ENCODE measurements at regions not wholly inside any gene's neighbourhood (a gene's known extent, or its start where the extent isn't known, plus 50 kb on each side); places are given as distances from the start of the nearest gene placed in this dataset.
"Not testable (repeated sequence)": the region's sequence is repeated elsewhere in the genome, so short reads cannot be mapped to it uniquely, and the experiment has no call there.

DNA sequence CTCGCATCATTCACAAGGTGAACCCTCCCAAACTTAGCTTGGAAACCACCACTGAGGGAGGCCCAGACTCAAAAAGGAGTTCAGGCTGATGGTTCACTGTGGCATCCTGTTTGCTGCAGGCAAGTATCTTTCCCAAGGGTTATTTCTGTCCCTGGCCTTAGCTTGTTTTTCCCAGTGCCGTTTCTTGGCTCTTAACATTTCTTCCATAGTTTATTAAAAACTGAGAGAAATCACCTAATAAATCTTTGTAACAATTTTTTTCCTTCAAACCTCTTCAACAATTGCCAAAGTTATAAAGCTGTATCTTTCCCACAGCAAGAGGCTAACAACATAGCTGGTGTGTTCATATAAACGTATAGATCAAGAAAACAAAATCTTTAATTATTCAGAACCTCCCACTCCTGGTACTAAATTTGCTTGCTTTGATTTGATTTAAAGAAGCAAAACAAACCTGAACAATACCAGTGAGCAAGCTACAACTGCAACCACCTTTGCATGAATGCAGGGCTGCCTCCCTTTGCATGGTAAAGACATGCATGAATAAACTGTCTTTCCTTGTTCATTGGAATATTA is 234.9 kb upstream of the STT3B start:
- peaks cover 6% of the 10 kb centered on the region for H3K4me1 Mint-ChIP-seq (ENCODE audit: low read depth)
- H3K4me3 Mint-ChIP-seq = no peak overlapping the region
- CTCF ChIA-PET = interaction anchor here (1.1 kb wide), 1 partner anchor 30 kb away, joined by 3 read pairs; no protein-coding TSS in a partner anchor
- POLR2A ChIA-PET = interaction anchor here (0.6 kb wide), 1 partner anchor 207 kb away, joined by 3 read pairs; no protein-coding TSS in a partner anchor
- no peaks in the 10 kb centered on the region for H3K36me3 Mint-ChIP-seq
- intact Hi-C loops (cut with micrococcal nuclease) = no loop called here
- no peak overlapping the region for H3K27ac Mint-ChIP-seq
- H3K9me3 Mint-ChIP-seq = peaks cover 17% of the 10 kb centered on the region
- H3K27me3 Mint-ChIP-seq = no peaks in the 10 kb centered on the region
- DNase-seq = no peak

DNA sequence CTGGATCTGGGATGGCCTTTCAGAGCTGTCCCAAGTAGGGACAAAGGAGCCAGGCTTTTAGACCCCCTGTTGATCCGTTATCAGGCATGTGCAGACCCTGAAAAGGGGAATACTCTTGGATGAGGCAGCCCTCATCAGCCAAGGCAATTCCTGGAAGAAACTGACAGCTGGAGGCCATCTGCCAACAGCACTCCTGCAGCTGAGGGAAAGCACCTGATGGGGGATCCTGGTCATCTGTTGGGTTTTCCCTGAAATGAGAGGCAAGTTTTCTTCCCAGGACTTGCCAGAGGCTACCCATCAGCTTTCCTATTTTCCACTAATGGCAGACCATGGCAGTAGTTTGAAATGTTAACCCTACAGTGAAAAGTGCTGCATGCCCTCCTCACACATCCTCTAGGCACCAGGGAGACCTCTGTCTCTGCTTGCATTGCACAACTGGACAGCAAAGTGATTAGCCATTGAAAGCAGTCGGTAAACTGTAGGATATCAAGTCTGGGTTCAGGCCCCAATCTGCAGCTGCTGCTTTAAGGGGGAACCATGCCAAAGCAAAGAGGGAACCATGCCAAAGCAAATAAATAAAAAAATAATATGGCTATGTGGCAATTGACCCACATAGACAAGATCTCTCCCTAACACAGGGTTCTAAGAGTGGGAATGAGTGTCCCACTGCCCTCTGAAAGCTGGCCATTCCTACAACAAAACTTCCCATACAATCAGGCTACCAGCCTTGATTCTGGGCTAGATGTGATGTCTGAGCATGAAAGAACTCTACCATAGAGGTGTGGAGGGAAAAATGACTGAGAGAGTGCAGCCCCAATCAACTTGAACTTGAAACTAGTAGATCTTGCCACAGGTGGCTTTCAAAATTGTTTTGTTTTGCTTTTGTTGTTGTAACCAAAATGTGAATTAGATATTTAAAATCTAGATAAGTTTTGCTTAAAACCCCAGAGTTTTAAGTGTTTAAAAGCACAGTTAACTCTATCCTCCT is 232.0 kb upstream of the STT3B start:
- no peak for DNase-seq
- no peak overlapping the region for H3K27ac Mint-ChIP-seq
- no peaks in the 10 kb centered on the region for H3K27me3 Mint-ChIP-seq
- intact Hi-C loops (cut with micrococcal nuclease) = no loop called here
- no peak overlapping the region for H3K4me3 Mint-ChIP-seq
- peaks cover 17% of the 10 kb centered on the region for H3K9me3 Mint-ChIP-seq
- ChIA-PET CTCF (no interaction called here), POLR2A (no interaction called here)
- no peaks in the 10 kb centered on the region for H3K4me1 Mint-ChIP-seq (ENCODE audit: low read depth)
- no peaks in the 10 kb centered on the region for H3K36me3 Mint-ChIP-seq

GRCh38 chr3:31302343-31302742 is 230.4 kb upstream of the STT3B start:
- Mint-ChIP-seq H3K27me3 (no peaks in the 10 kb centered on the region), H3K9me3 (peaks cover 17% of the 10 kb centered on the region), H3K4me3 (no peak overlapping the region), H3K36me3 (no peaks in the 10 kb centered on the region), H3K27ac (no peak overlapping the region), H3K4me1 (ENCODE audit: low read depth) (no peaks in the 10 kb centered on the region)
- intact Hi-C loops (cut with micrococcal nuclease) = no loop called here
- DNase-seq = no peak
- ChIA-PET CTCF (no interaction called here), POLR2A (no interaction called here)

- Mint-ChIP-seq H3K4me3 (no peak overlapping the region), H3K27me3 (no peaks in the 10 kb centered on the region), H3K9me3 (no peaks in the 10 kb centered on the region), H3K27ac (no peak overlapping the region), H3K36me3 (no peaks in the 10 kb centered on the region), H3K4me1 (ENCODE audit: low read depth) (peaks cover 4% of the 10 kb centered on the region)
- intact Hi-C loops (cut with micrococcal nuclease) = no loop called here
- DNase-seq = no peak
- POLR2A ChIA-PET = no interaction called here
- CTCF ChIA-PET = no interaction called here
Observed at GRCh38 chr3:31305340-31305739, 227.4 kb upstream of the STT3B start.

GRCh38 chr3:31307131-31307785 is 225.5 kb upstream of the STT3B start:
- H3K27ac Mint-ChIP-seq = no peak overlapping the region
- no peaks in the 10 kb centered on the region for H3K9me3 Mint-ChIP-seq
- POLR2A ChIA-PET = no interaction called here
- intact Hi-C loops (cut with micrococcal nuclease) = no loop called here
- CTCF ChIA-PET = no interaction called here
- peaks cover 4% of the 10 kb centered on the region for H3K4me1 Mint-ChIP-seq (ENCODE audit: low read depth)
- H3K36me3 Mint-ChIP-seq = no peaks in the 10 kb centered on the region
- no peak for DNase-seq
- no peak overlapping the region for H3K4me3 Mint-ChIP-seq
- H3K27me3 Mint-ChIP-seq = no peaks in the 10 kb centered on the region

- Mint-ChIP-seq H3K9me3 (peaks cover 18% of the 10 kb centered on the region), H3K4me1 (ENCODE audit: low read depth) (peaks cover 4% of the 10 kb centered on the region), H3K36me3 (peaks cover 12% of the 10 kb centered on the region), H3K27me3 (no peaks in the 10 kb centered on the region), H3K4me3 (no peak overlapping the region), H3K27ac (no peak overlapping the region)
- DNase-seq = no peak
- POLR2A ChIA-PET = no interaction called here
- CTCF ChIA-PET = no interaction called here
- intact Hi-C loops (cut with micrococcal nuclease) = no loop called here
Observed at GRCh38 chr3:31311559-31311958, 221.2 kb upstream of the STT3B start.

- no peak overlapping the region for H3K27ac Mint-ChIP-seq
- no peak overlapping the region for H3K4me3 Mint-ChIP-seq
- H3K36me3 Mint-ChIP-seq = peaks cover 14% of the 10 kb centered on the region
- intact Hi-C loops (cut with micrococcal nuclease) = no loop called here
- peaks cover 21% of the 10 kb centered on the region for H3K9me3 Mint-ChIP-seq
- POLR2A ChIA-PET = no interaction called here
- H3K27me3 Mint-ChIP-seq = no peaks in the 10 kb centered on the region
- CTCF ChIA-PET = no interaction called here
- DNase-seq = no peak
- peaks cover 4% of the 10 kb centered on the region for H3K4me1 Mint-ChIP-seq (ENCODE audit: low read depth)
Observed at GRCh38 chr3:31312400-31312799, 220.3 kb upstream of the STT3B start.

GRCh38 chr3:31314258-31314657 is 218.5 kb upstream of the STT3B start:
- Mint-ChIP-seq H3K4me1 (ENCODE audit: low read depth) (no peaks in the 10 kb centered on the region), H3K4me3 (no peak overlapping the region), H3K36me3 (peaks cover 14% of the 10 kb centered on the region), H3K9me3 (peaks cover 21% of the 10 kb centered on the region), H3K27ac (no peak overlapping the region), H3K27me3 (no peaks in the 10 kb centered on the region)
- no peak for DNase-seq
- POLR2A ChIA-PET = no interaction called here
- CTCF ChIA-PET = no interaction called here
- intact Hi-C loops (cut with micrococcal nuclease) = no loop called here

DNA sequence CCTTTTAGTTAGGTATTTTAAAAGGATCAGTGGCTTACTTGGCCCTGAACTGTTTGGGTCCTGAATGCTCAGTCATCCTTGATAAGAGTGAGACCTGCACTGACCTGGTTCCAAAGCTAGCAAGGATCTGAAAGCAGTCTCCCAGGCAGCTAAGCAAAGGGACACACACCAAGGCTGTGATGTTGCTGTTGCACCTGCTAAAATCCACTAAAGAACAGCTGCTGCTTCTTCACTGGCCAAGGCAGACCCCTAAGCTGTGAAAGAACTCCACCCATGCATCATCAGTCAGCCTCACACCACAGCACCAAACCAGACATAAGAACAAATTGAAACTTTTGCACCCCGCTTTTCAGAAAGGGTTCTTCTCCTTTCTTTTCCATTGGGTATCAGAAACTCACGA is 213.4 kb upstream of the STT3B start:
- Mint-ChIP-seq H3K27ac (no peak overlapping the region), H3K36me3 (peaks cover 14% of the 10 kb centered on the region), H3K9me3 (peaks cover 21% of the 10 kb centered on the region), H3K27me3 (no peaks in the 10 kb centered on the region), H3K4me1 (ENCODE audit: low read depth) (no peaks in the 10 kb centered on the region), H3K4me3 (no peak overlapping the region)
- CTCF ChIA-PET = no interaction called here
- POLR2A ChIA-PET = no interaction called here
- no peak for DNase-seq
- intact Hi-C loops (cut with micrococcal nuclease) = no loop called here

GRCh38 chr3:31321620-31322019 is 211.1 kb upstream of the STT3B start:
- no peak for DNase-seq
- intact Hi-C loops (cut with micrococcal nuclease) = no loop called here
- no peaks in the 10 kb centered on the region for H3K27me3 Mint-ChIP-seq
- H3K9me3 Mint-ChIP-seq = peaks cover 2% of the 10 kb centered on the region
- ChIA-PET POLR2A (no interaction called here), CTCF (no interaction called here)
- peaks cover 5% of the 10 kb centered on the region for H3K36me3 Mint-ChIP-seq
- no peak overlapping the region for H3K4me3 Mint-ChIP-seq
- no peak overlapping the region for H3K27ac Mint-ChIP-seq
- no peaks in the 10 kb centered on the region for H3K4me1 Mint-ChIP-seq (ENCODE audit: low read depth)

- H3K9me3 Mint-ChIP-seq = no peaks in the 10 kb centered on the region
- no peak overlapping the region for H3K4me3 Mint-ChIP-seq
- H3K36me3 Mint-ChIP-seq = peaks cover 3% of the 10 kb centered on the region
- POLR2A ChIA-PET = no interaction called here
- no peaks in the 10 kb centered on the region for H3K27me3 Mint-ChIP-seq
- intact Hi-C loops (cut with micrococcal nuclease) = no loop called here
- H3K27ac Mint-ChIP-seq = no peak overlapping the region
- CTCF ChIA-PET = no interaction called here
- no peak for DNase-seq
- no peaks in the 10 kb centered on the region for H3K4me1 Mint-ChIP-seq (ENCODE audit: low read depth)
Observed at GRCh38 chr3:31322460-31322859, 210.3 kb upstream of the STT3B start.

- DNase-seq; POLR2A ChIA-PET; H3K36me3 Mint-ChIP-seq; H3K4me3 Mint-ChIP-seq; H3K4me1 Mint-ChIP-seq (ENCODE audit: low read depth); CTCF ChIA-PET; intact Hi-C loops (cut with micrococcal nuclease); H3K27ac Mint-ChIP-seq; H3K9me3 Mint-ChIP-seq; H3K27me3 Mint-ChIP-seq: not testable (repeated sequence)
Observed at GRCh38 chr3:31327826-31328357, 204.8 kb upstream of the STT3B start.
